B cell (primary cell): ENCODE measurements at regions not wholly inside any gene's neighbourhood (a gene's known extent, or its start where the extent isn't known, plus 50 kb on each side); places are given as distances from the start of the nearest gene placed in this dataset.

ENCODE experiments used
- ATAC-seq: fragments of 200-7000 bp; cut with Tn5 transposase; one replicate; pipeline ENCODE4 v1.10.0; 2021; ENCODE audit warnings: low read depth, mild to moderate bottlenecking, moderate number of reproducible peaks, moderate library complexity
- CTCF ChIA-PET: fragments of 350-600 bp; sonication (Branson Sonifier 250); formaldehyde crosslinking; loops from one replicate; lab custom pipeline; 2021; ENCODE audit warnings: antibody characterized with exemption, inconsistent platforms; lab: Charles Lee
- POLR2A ChIA-PET: fragments of 350-600 bp; sonication (Branson Sonifier 250); formaldehyde crosslinking; loops from one replicate; lab custom pipeline; 2021; ENCODE audit warnings: antibody characterized with exemption; lab: Charles Lee
- DNase-seq: peaks from one replicate; pipeline ENCODE4 v3.0.0; 2013
- H2AFZ ChIP-seq: 2 replicates; pipeline ENCODE4 v1.6.1; 2012; ENCODE audit warnings: mild to moderate bottlenecking, low read depth, low read length; ENCODE audit not compliant: insufficient read depth, poor library complexity, severe bottlenecking
- H3K27ac ChIP-seq, 2 donors: 1 replicate in 1 of 2; 2 replicates in 1 of 2; pipeline ENCODE4 v1.5.1; 2012 to 2013; ENCODE audit warnings: low read length in 2 of 2, mild to moderate bottlenecking in 2 of 2, moderate library complexity in 1 of 2
- H3K27me3 ChIP-seq, 4 experiments: fragments of 200-600 bp in 1 of 4; sonication (generic) in 1 of 4; replicated peaks in 1 of 4; 1 replicate in 2 of 4; 2 replicates in 2 of 4; pipeline versions ENCODE4 v1.6.1 to v1.7.0; 2013 to 2016; ENCODE audit warnings: low read length in 3 of 4, mild to moderate bottlenecking in 2 of 4, mixed read lengths in 1 of 4, moderate library complexity in 1 of 4; ENCODE audit not compliant: insufficient read depth in 4 of 4, control insufficient read depth in 3 of 4; ENCODE audit errors: control extremely low read depth in 1 of 4
- H3K36me3 ChIP-seq, 2 experiments: replicated peaks in 1 of 2; 1 replicate in 1 of 2; 2 replicates in 1 of 2; pipeline versions ENCODE4 v1.6.1 to v1.7.1; 2013; ENCODE audit warnings: low read length in 1 of 2; ENCODE audit not compliant: insufficient read depth in 2 of 2, control insufficient read depth in 1 of 2; ENCODE audit errors: control extremely low read depth in 1 of 2, extremely low read depth in 1 of 2
- H3K4me1 ChIP-seq, 2 donors: fragments of 200-600 bp in 1 of 2; sonication (generic) in 1 of 2; 1 replicate in 1 of 2; 2 replicates in 1 of 2; pipeline versions ENCODE4 v1.5.1 to v1.6.1; 2013 to 2017; ENCODE audit warnings: low read length in 2 of 2; ENCODE audit not compliant: control insufficient read depth in 2 of 2, insufficient read depth in 2 of 2
- H3K4me2 ChIP-seq: replicated peaks from 2 replicates; pipeline ENCODE3; 2012; ENCODE audit warnings: mild to moderate bottlenecking, low read depth, low read length; ENCODE audit not compliant: poor library complexity, severe bottlenecking
- H3K4me3 ChIP-seq, 5 experiments: fragments of 200-600 bp in 1 of 5; sonication (generic) in 1 of 5; 1 replicate in 3 of 5; 2 replicates in 2 of 5; pipeline versions ENCODE4 v1.5.1 to v1.7.0; 2011 to 2016; ENCODE audit warnings: low read length in 4 of 5, mild to moderate bottlenecking in 4 of 5, low read depth in 2 of 5, control low read depth in 1 of 5, moderate library complexity in 1 of 5; ENCODE audit not compliant: insufficient read depth in 1 of 5; ENCODE audit errors: control extremely low read depth in 1 of 5, extremely low read depth in 1 of 5
- H3K79me2 ChIP-seq: fragments of 200-600 bp; sonication (generic); one replicate; pipeline ENCODE4 v1.6.0; 2016; ENCODE audit warnings: low read length; ENCODE audit not compliant: control insufficient read depth, insufficient read depth
- H3K9ac ChIP-seq: fragments of 200-600 bp; sonication (generic); 2 replicates; pipeline ENCODE4 v1.6.1; 2017; ENCODE audit warnings: mild to moderate bottlenecking, low read length, moderate library complexity
- H3K9me3 ChIP-seq, 3 donors: one replicate each; pipeline versions ENCODE4 v1.6.1 to v1.7.1; 2013; ENCODE audit warnings: low read length in 2 of 3; ENCODE audit not compliant: control insufficient read depth in 2 of 3, insufficient read depth in 1 of 3; ENCODE audit errors: control extremely low read depth in 1 of 3
- H4K20me1 ChIP-seq: 2 replicates; pipeline ENCODE4 v1.6.0; 2012; ENCODE audit warnings: mild to moderate bottlenecking, low read length; ENCODE audit not compliant: insufficient read depth, control insufficient read depth, poor library complexity, severe bottlenecking
- H3K27ac Mint-ChIP-seq: one replicate; pipeline ENCODE4 v1.8.0; 2021; ENCODE audit warnings: mixed read lengths
- H3K27me3 Mint-ChIP-seq: one replicate; pipeline ENCODE4 v1.8.0; 2021; ENCODE audit warnings: mixed read lengths
- H3K4me1 Mint-ChIP-seq: one replicate; pipeline ENCODE4 v1.8.0; 2021; ENCODE audit warnings: mixed read lengths
- H3K4me3 Mint-ChIP-seq: one replicate; pipeline ENCODE4 v1.8.0; 2021; ENCODE audit warnings: mixed read lengths
- H3K9me3 Mint-ChIP-seq: one replicate; pipeline ENCODE4 v1.8.0; 2022; ENCODE audit warnings: mixed read lengths; ENCODE audit not compliant: insufficient read depth
- CTCF ChIP-seq: fragments of 200-600 bp; IDR thresholded peaks from one replicate; pipeline ENCODE4 v1.8.0; 2022; ENCODE audit warnings: antibody characterized with exemption, mild to moderate bottlenecking
- WGBS: methylation state at CpG from one replicate; pipeline ENCODE4 v1.1.5; 2013; ENCODE audit warnings: missing lambda C conversion rate; ENCODE audit not compliant: insufficient coverage; 5-methylcytosine and 5-hydroxymethylcytosine counted together
- intact Hi-C: fragments of 100-400 bp; cut with micrococcal nuclease; formaldehyde crosslinking; loops from one replicate; pipeline ENCODE4 v1.10.0; 2022

- no peaks in the 10 kb centered on the region for H3K27me3 Mint-ChIP-seq
- Histone ChIP-seq H3K4me3 (no peak overlapping the region), H4K20me1 (no peaks in the 10 kb centered on the region), H3K4me2 (no peak overlapping the region), H2AFZ (no peak overlapping the region), H3K9ac (no peak overlapping the region), H3K36me3 (no peaks in the 10 kb centered on the region), H3K27me3 (no peaks in the 10 kb centered on the region), H3K27ac (no peak overlapping the region), H3K9me3 (peaks cover 0 to 4% (median 0%) of the 10 kb centered on the region in 3 donors), H3K79me2 (no peaks in the 10 kb centered on the region), H3K4me1 (no peaks in the 10 kb centered on the region)
- H3K27ac Mint-ChIP-seq: no peak overlapping the region
- H3K4me1 Mint-ChIP-seq: no peaks in the 10 kb centered on the region
- no peaks in the 10 kb centered on the region for H3K9me3 Mint-ChIP-seq
- intact Hi-C loops: no loop called here
- ChIA-PET POLR2A (no interaction called here), CTCF (no interaction called here)
- no peak for DNase-seq
- TF ChIP-seq CTCF: no peak
- no peak for ATAC-seq
- 83% methylated on average over 2 of the region's 2 CpGs for WGBS
- no peak overlapping the region for H3K4me3 Mint-ChIP-seq
Measured at GRCh38 chr5:125176005-125176390, 429.6 kb upstream of the ZNF608 start.

- no CpG with 5 or more reads among the region's 4 CpGs for WGBS
- DNase-seq: no peak
- no peaks in the 10 kb centered on the region for H3K4me1 Mint-ChIP-seq
- no peaks in the 10 kb centered on the region for H3K9me3 Mint-ChIP-seq
- Histone ChIP-seq H3K4me3 (no peak overlapping the region), H3K4me2 (no peak overlapping the region), H3K79me2 (no peaks in the 10 kb centered on the region), H3K27me3 (no peaks in the 10 kb centered on the region), H3K4me1 (no peaks in the 10 kb centered on the region), H3K9ac (no peak overlapping the region), H4K20me1 (no peaks in the 10 kb centered on the region), H3K9me3 (peaks cover 0 to 4% (median 0%) of the 10 kb centered on the region in 3 donors), H3K27ac (no peak overlapping the region), H2AFZ (no peak overlapping the region), H3K36me3 (no peaks in the 10 kb centered on the region)
- H3K27ac Mint-ChIP-seq: no peak overlapping the region
- H3K4me3 Mint-ChIP-seq: no peak overlapping the region
- no peaks in the 10 kb centered on the region for H3K27me3 Mint-ChIP-seq
- no peak for ATAC-seq
- intact Hi-C loops: no loop called here
- ChIA-PET POLR2A (no interaction called here), CTCF (no interaction called here)
- TF ChIP-seq CTCF: no peak
Measured at GRCh38 chr5:125177340-125177739, 430.9 kb upstream of the ZNF608 start.
